Kidney epithelial cell (primary cell): ENCODE measurements at regions not wholly inside any gene's neighbourhood (a gene's known extent, or its start where the extent isn't known, plus 50 kb on each side); places are given as distances from the start of the nearest gene placed in this dataset.

ENCODE experiments used
- DNase-seq: peaks from one replicate; pipeline ENCODE4 v3.0.0-alpha.2; 2010; ENCODE audit warnings: low read depth
- H3K27me3 ChIP-seq: 2 replicates; pipeline ENCODE4 v1.6.0; 2011; ENCODE audit warnings: low read length; ENCODE audit not compliant: control insufficient read depth, insufficient read depth
- H3K36me3 ChIP-seq: 2 replicates; pipeline ENCODE4 v1.5.1; 2011; ENCODE audit warnings: low read length; ENCODE audit not compliant: control insufficient read depth, insufficient read depth
- H3K4me3 ChIP-seq: 2 replicates; pipeline ENCODE4 v1.5.1; 2011; ENCODE audit warnings: low read depth, mild to moderate bottlenecking, control low read depth, low read length
- TF ChIP-seq, protein P1 (sequence below): IDR thresholded peaks from 2 replicates; pipeline ENCODE4 v1.5.1; 2011; ENCODE audit warnings: mild to moderate bottlenecking, moderate library complexity, low read length, control low read depth, inconsistent platforms; ENCODE audit not compliant: insufficient read depth, poor library complexity, severe bottlenecking

GRCh38 chr5:143543358-143544255 lies 140.1 kb upstream of the NR3C1 start:
- no peak for DNase-seq
- TF ChIP-seq, protein P1, sequence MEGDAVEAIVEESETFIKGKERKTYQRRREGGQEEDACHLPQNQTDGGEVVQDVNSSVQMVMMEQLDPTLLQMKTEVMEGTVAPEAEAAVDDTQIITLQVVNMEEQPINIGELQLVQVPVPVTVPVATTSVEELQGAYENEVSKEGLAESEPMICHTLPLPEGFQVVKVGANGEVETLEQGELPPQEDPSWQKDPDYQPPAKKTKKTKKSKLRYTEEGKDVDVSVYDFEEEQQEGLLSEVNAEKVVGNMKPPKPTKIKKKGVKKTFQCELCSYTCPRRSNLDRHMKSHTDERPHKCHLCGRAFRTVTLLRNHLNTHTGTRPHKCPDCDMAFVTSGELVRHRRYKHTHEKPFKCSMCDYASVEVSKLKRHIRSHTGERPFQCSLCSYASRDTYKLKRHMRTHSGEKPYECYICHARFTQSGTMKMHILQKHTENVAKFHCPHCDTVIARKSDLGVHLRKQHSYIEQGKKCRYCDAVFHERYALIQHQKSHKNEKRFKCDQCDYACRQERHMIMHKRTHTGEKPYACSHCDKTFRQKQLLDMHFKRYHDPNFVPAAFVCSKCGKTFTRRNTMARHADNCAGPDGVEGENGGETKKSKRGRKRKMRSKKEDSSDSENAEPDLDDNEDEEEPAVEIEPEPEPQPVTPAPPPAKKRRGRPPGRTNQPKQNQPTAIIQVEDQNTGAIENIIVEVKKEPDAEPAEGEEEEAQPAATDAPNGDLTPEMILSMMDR, result no peak
- H3K4me3 ChIP-seq, result no peak overlapping the region

GRCh38 chr5:143542798-143543144 lies 139.3 kb upstream of the NR3C1 start:
- DNase-seq, result no peak
- H3K27me3 ChIP-seq, result no peaks in the 10 kb centered on the region
- H3K36me3 ChIP-seq, result no peaks in the 10 kb centered on the region
- TF ChIP-seq, protein P1, result no peak
- no peak overlapping the region for H3K4me3 ChIP-seq

More at GRCh38 chr5:143543358-143544255, 140.1 kb upstream of the NR3C1 start:
- no peaks in the 10 kb centered on the region for H3K36me3 ChIP-seq
- no peaks in the 10 kb centered on the region for H3K27me3 ChIP-seq

DNA sequence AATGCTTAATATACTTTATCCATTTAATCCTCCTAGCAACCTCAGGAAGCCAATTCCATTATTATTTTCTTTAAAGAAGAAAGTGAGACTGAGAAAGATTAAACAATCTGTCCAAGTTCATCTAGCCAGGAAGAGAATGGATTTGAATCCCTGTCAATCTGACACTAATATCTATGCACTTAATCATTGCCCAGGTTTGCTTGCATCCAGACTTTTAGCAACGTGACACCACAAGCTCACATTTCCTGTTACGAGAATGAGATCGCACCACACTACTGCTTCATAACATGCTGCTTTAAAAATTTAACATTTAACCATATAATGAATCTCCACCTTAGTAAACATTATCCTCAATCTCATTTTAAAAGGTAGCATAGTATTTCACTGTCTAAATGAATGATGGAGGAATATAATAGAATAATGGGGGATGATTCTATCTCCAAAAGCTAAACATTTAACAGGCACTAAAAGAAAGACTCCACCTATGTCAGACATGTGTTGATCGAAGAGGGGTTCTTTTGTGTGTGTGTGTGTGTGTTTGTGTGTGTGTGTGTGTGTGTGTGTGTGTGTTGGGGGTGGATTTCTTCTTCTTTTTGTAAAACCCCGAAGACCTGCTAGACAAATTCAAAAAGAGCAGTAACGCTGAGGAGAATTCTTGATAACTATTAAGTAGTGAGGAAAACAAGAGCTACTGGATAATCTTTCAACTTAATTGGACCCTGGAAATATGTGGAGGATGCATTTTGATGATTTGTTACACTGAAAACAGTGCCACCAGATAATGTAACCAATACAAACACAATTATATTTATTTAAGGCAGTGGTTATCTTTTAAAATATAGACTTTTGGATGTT lies 138.7 kb upstream of the NR3C1 start:
- Histone ChIP-seq H3K4me3 (no peak overlapping the region), H3K36me3 (no peaks in the 10 kb centered on the region), H3K27me3 (no peaks in the 10 kb centered on the region)
- DNase-seq, result no peak
- TF ChIP-seq, protein P1, result no peak

DNA sequence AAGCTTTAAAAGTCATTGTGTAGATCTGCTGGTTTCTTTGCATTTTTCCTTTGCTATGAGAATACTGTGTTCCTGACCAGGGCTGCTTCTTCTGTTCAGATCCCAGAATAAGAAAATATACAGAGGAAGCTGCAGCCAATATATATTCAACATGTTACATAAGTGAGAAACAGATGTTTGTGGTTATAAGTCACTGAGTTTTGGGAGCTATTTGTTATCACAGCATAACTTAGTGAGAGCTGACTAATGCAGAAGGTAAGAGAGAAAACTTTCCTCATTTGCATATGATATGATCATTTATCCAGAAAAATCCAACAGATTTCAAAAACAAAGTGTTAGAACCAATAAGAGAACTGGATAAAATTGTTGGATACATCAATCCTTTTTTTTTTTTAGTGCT lies 136.3 kb upstream of the NR3C1 start:
- no peak overlapping the region for H3K4me3 ChIP-seq
- no peak for DNase-seq
- no peaks in the 10 kb centered on the region for H3K36me3 ChIP-seq
- no peaks in the 10 kb centered on the region for H3K27me3 ChIP-seq
- TF ChIP-seq, protein P1, result no peak

DNA sequence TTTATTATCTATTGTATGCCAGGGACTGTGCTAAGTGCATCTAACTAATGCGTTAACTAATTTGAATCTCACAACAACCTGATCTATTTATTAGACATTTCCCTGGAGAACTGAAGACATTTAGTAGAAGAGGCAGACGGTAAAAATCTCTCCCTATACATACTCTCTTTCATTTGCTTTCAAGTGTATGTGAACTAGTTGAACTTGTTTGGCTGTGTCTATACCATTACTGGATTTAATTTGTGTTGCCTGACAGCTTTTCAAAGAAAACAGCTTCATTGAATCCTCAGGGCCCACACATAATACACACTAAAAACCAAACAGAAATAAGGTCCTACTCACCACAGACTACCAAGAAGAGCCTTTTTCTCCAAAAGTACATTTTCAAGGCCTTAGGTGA lies 133.6 kb upstream of the NR3C1 start:
- no peaks in the 10 kb centered on the region for H3K36me3 ChIP-seq
- no peak overlapping the region for H3K4me3 ChIP-seq
- no peaks in the 10 kb centered on the region for H3K27me3 ChIP-seq
- DNase-seq, result no peak
- TF ChIP-seq, protein P1, result no peak
